ENCODE measurements at regions not wholly inside any gene's neighbourhood (a gene's known extent, or its start where the extent isn't known, plus 50 kb on each side); places are given as distances from the start of the nearest gene placed in this dataset.

DNA sequence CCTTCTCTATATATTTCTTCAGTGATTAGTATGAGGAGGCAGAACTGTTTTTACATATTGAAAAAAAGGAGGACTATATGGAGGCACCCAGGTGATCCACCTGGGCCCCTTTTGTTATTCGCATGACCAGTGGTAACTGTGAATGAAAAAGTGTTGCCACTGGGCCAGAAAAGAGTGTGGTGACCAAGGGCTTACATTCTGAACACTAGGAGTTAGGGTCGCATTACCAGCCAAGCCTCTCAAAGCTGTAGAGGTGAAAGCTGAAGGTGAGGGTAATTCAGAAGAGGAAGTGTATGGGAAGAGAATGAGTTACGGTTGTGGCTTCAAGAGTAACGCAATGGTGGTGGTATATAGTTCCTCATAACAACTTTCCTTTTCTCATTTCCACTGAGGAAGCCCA, 487.6 kb downstream of the TMEM182 start:
- Histone ChIP-seq H3K9me3 (replicated peaks; ENCODE audit: control insufficient read depth, insufficient read depth, low read length) (peaks cover 6% of the 10 kb centered on the region), H2AFZ (ENCODE audit: low read depth, low read length) (no peak overlapping the region), H3K9ac (replicated peaks; ENCODE audit: extremely low read depth, insufficient read depth, low read length) (no peak overlapping the region), H3K27me3 (ENCODE audit: control insufficient read depth in 2 of 2, insufficient read depth in 2 of 2, low read length in 2 of 2) (no peaks in the 10 kb centered on the region), H3K36me3 (ENCODE audit: control insufficient read depth in 2 of 2, extremely low read depth in 1 of 2, insufficient read depth in 2 of 2, low read length in 2 of 2) (no peaks in the 10 kb centered on the region), H3K4me3 (replicated peaks in 1 of 3; ENCODE audit: insufficient read depth in 1 of 3, low read depth in 1 of 3, low read length in 3 of 3) (no peak overlapping the region), H4K20me1 (replicated peaks; ENCODE audit: control insufficient read depth, extremely low read depth, insufficient read depth, low read length) (no peaks in the 10 kb centered on the region), H3K79me2 (ENCODE audit: control insufficient read depth, insufficient read depth, low read length) (no peaks in the 10 kb centered on the region), H3K9me1 (replicated peaks; ENCODE audit: control insufficient read depth, extremely low read depth, insufficient read depth, low read length) (no peaks in the 10 kb centered on the region), H3K27ac (ENCODE audit: insufficient read depth, low read depth, low read length) (no peak overlapping the region), H3K4me2 (ENCODE audit: insufficient read depth, low read length) (no peak overlapping the region), H3K4me1 (ENCODE audit: control insufficient read depth, extremely low read depth, insufficient read depth, low read length) (no peaks in the 10 kb centered on the region)
- intact Hi-C loops (cut with micrococcal nuclease) (no loop called here), dilution Hi-C loops (cut with MboI; ENCODE audit: extremely low pct_ligation_motif_present, low sequenced_read_pairs) (no loop called here)
- TF ChIP-seq POLR2AphosphoS5 (IDR thresholded peaks at IDR 0.05; ENCODE audit: insufficient read depth, low read depth, low read length) (no peak), EZH2 (IDR thresholded peaks at IDR 0.05; ENCODE audit: borderline replicate concordance, low read depth, low read length, severe bottlenecking) (no peak), MAX (IDR thresholded peaks at IDR 0.05; ENCODE audit: insufficient read depth, insufficient read length) (no peak), FOS (IDR thresholded peaks at IDR 0.05; ENCODE audit: borderline replicate concordance, insufficient read depth, low read length) (no peak), POLR2A (IDR thresholded peaks at IDR 0.05; ENCODE audit: low read depth, low read length) (no peak), JUN (IDR thresholded peaks at IDR 0.05; ENCODE audit: borderline replicate concordance, insufficient read depth, insufficient read length, low read depth) (no peak), GATA2 (IDR thresholded peaks at IDR 0.05; ENCODE audit: insufficient read depth, insufficient read length, low read depth, low read length) (no peak), MYC (IDR thresholded peaks at IDR 0.05; ENCODE audit: low read depth, low read length) (no peak), CTCF (IDR thresholded peaks at IDR 0.05; ENCODE audit: extremely low read depth in 1 of 2, insufficient read depth in 1 of 2, low read depth in 1 of 2, low read length in 2 of 2) (no peak)
- no TSS peak for BruUV-seq (replicated peaks)
- ChIA-PET POLR2A (no interaction called here), CTCF (no interaction called here)
- no peak for FAIRE-seq
- no peak for DNase-seq (ENCODE audit: low read depth, low spot score)

Measured in endothelial cell of umbilical vein (primary cell).